ENCODE measurements at regions not wholly inside any gene's neighbourhood (a gene's known extent, or its start where the extent isn't known, plus 50 kb on each side); places are given as distances from the start of the nearest gene placed in this dataset.

GRCh38 chr13:103758222-103758621 is 692.0 kb upstream of the SLC10A2 start:
- no peak for TF ChIP-seq CTCF (conservative IDR thresholded peaks at IDR 0.05 in 1 of 2, IDR thresholded peaks at IDR 0.05 in 1 of 2; ENCODE audit: extremely low read depth in 1 of 2, insufficient read depth in 1 of 2, low read depth in 1 of 2, low read length in 2 of 2)
- no peak for TF ChIP-seq EZH2 (IDR thresholded peaks at IDR 0.05; ENCODE audit: borderline replicate concordance, low read length)

Measured in mammary epithelial cell (primary cell).